GM23338 (cell line): ENCODE measurements at regions not wholly inside any gene's neighbourhood (a gene's known extent, or its start where the extent isn't known, plus 50 kb on each side); places are given as distances from the start of the nearest gene placed in this dataset.

Experiments
- ATAC-seq: fragments of 200-7000 bp; cut with Tn5 transposase; 3 replicates; pipeline ENCODE4 v1.9.1; 2020
- DNase-seq: peaks from one replicate; pipeline ENCODE4 v3.0.0-alpha.2; 2015; ENCODE audit warnings: low spot score
- H2AFZ ChIP-seq: fragments of 200-600 bp; sonication (generic); 2 replicates; pipeline ENCODE4 v1.8.0; 2016; ENCODE audit warnings: antibody characterized with exemption, mild to moderate bottlenecking, moderate library complexity
- H3F3A ChIP-seq: fragments of 200-600 bp; sonication (generic); replicated peaks from 2 replicates; pipeline ENCODE4 v1.8.0; 2017; ENCODE audit warnings: antibody characterized with exemption, mixed run types, low read depth
- H3K27ac ChIP-seq: fragments of 200-600 bp; sonication (generic); 2 replicates; pipeline ENCODE4 v1.6.1; 2016; ENCODE audit warnings: low read depth
- H3K27me3 ChIP-seq: fragments of 200-600 bp; sonication (generic); 2 replicates; pipeline ENCODE4 v1.8.0; 2016; ENCODE audit warnings: mild to moderate bottlenecking, mixed run types, moderate library complexity; ENCODE audit not compliant: insufficient read depth
- H3K36me3 ChIP-seq: fragments of 200-600 bp; sonication (generic); 2 replicates; pipeline ENCODE4 v1.8.0; 2016; ENCODE audit warnings: mild to moderate bottlenecking; ENCODE audit not compliant: insufficient read depth
- H3K4me1 ChIP-seq: fragments of 200-600 bp; sonication (generic); 2 replicates; pipeline ENCODE4 v1.8.0; 2016; ENCODE audit warnings: mild to moderate bottlenecking, moderate library complexity; ENCODE audit not compliant: insufficient read depth
- H3K4me2 ChIP-seq: fragments of 200-600 bp; sonication (generic); 2 replicates; pipeline ENCODE4 v1.7.1; 2017; ENCODE audit warnings: mixed run types
- H3K4me3 ChIP-seq: fragments of 200-600 bp; sonication (generic); 2 replicates; pipeline ENCODE4 v1.6.1; 2016; ENCODE audit warnings: mixed run types
- H3K79me2 ChIP-seq: fragments of 200-600 bp; sonication (generic); replicated peaks from 2 replicates; pipeline ENCODE4 v1.8.0; 2017; ENCODE audit warnings: mild to moderate bottlenecking; ENCODE audit not compliant: insufficient read depth
- H3K9me2 ChIP-seq: fragments of 200-600 bp; sonication (generic); 2 replicates; pipeline ENCODE4 v1.8.0; 2017; ENCODE audit not compliant: insufficient read depth
- H4K20me1 ChIP-seq: fragments of 200-600 bp; sonication (generic); replicated peaks from 2 replicates; pipeline ENCODE4 v1.8.0; 2017; ENCODE audit warnings: mild to moderate bottlenecking; ENCODE audit not compliant: insufficient read depth
- H3K27ac Mint-ChIP-seq: 2 replicates; pipeline ENCODE4 v1.8.0; 2020; ENCODE audit warnings: inconsistent platforms, mild to moderate bottlenecking, moderate library complexity, mixed read lengths
- H3K27me3 Mint-ChIP-seq: 3 replicates; pipeline ENCODE4 v1.8.0; 2022; ENCODE audit warnings: low read depth, mild to moderate bottlenecking, moderate library complexity, mixed read lengths, inconsistent platforms; ENCODE audit not compliant: insufficient read depth, poor library complexity
- H3K36me3 Mint-ChIP-seq: 3 replicates; pipeline ENCODE4 v1.8.0; 2021; ENCODE audit warnings: low read depth, mild to moderate bottlenecking, inconsistent platforms, moderate library complexity, mixed read lengths
- H3K4me1 Mint-ChIP-seq: 3 replicates; pipeline ENCODE4 v1.8.0; 2020; ENCODE audit warnings: mild to moderate bottlenecking, inconsistent platforms, mixed read lengths
- H3K4me3 Mint-ChIP-seq: 3 replicates; pipeline ENCODE4 v1.8.0; 2021; ENCODE audit warnings: moderate library complexity, mild to moderate bottlenecking, inconsistent platforms, mixed read lengths
- H3K9me3 Mint-ChIP-seq: 3 replicates; pipeline ENCODE4 v1.8.0; 2020; ENCODE audit warnings: moderate library complexity, mild to moderate bottlenecking, inconsistent platforms, mixed read lengths
- CREB1 ChIP-seq: fragments of 250-450 bp; sonication (Bioruptor Pico); IDR thresholded peaks from 2 replicates; pipeline ENCODE4 v1.5.0; 2020; ENCODE audit warnings: low read depth, mild to moderate bottlenecking, moderate library complexity
- EZH2 ChIP-seq: fragments of 200-600 bp; sonication (generic); IDR thresholded peaks from one replicate; pipeline ENCODE4 v1.8.0; 2017; ENCODE audit warnings: antibody characterized with exemption, mild to moderate bottlenecking, low read depth; ENCODE audit not compliant: unreplicated experiment
- EZH2phosphoT487 ChIP-seq: fragments of 200-600 bp; sonication (generic); IDR thresholded peaks from one replicate; pipeline ENCODE4 v1.8.1; 2018; ENCODE audit warnings: antibody characterized with exemption; ENCODE audit not compliant: unreplicated experiment
- ZNF114 ChIP-seq: fragments of 250-450 bp; sonication (Bioruptor Pico); IDR thresholded peaks from 2 replicates; pipeline ENCODE4 v1.5.0; 2020; ENCODE audit warnings: mild to moderate bottlenecking, moderate library complexity
- ZNF331 ChIP-seq: fragments of 250-450 bp; sonication (Bioruptor Pico); IDR thresholded peaks from 2 replicates; pipeline ENCODE4 v1.5.0; 2020; ENCODE audit warnings: low read depth, mild to moderate bottlenecking, moderate library complexity
- TF ChIP-seq, protein P1 (sequence below): fragments of 250-450 bp; sonication (Bioruptor Pico); IDR thresholded peaks from 2 replicates; pipeline ENCODE4 v1.5.0; 2020; ENCODE audit warnings: mild to moderate bottlenecking, moderate library complexity
- TF ChIP-seq, protein P2 (sequence below), 2 experiments: fragments of 200-600 bp in 1 of 2; sonication (generic) in 1 of 2; conservative IDR thresholded peaks; 2 replicates each; pipeline versions ENCODE4 v1.5.1 to v1.6.1; 2016 to 2017; ENCODE audit warnings: antibody characterized with exemption in 2 of 2, low read depth in 2 of 2, mild to moderate bottlenecking in 2 of 2, moderate library complexity in 1 of 2
- TF ChIP-seq, protein P3 (sequence below): IDR thresholded peaks from one replicate; pipeline ENCODE4 v1.6.1; 2018; ENCODE audit warnings: antibody characterized with exemption; ENCODE audit not compliant: unreplicated experiment

DNA sequence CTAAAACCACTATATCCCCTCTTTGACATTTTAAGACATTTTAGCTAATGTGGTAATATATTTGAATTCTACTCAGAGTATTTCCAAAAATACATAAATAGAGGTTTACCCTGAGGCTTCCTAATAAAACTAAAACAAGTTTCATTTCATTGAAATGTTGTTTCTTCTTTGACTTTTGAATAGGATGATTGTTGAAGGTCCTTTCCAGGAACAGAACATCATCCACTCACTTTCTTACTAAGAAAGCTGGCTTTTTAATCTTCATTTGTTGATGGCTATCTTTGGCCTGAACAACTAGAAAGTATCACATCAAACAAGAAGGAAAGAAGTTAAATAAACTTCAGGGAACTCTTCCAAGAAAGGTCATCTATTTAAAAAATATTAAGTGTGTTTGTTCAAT lies 169.7 kb downstream of the RAP2B start:
- Mint-ChIP-seq H3K4me3 (no peak overlapping the region), H3K36me3 (no peaks in the 10 kb centered on the region), H3K27me3 (peaks cover 2% of the 10 kb centered on the region), H3K27ac (no peak overlapping the region), H3K4me1 (no peaks in the 10 kb centered on the region), H3K9me3 (no peaks in the 10 kb centered on the region)
- Histone ChIP-seq H3K27ac (no peak overlapping the region), H3F3A (no peaks in the 10 kb centered on the region), H2AFZ (no peak overlapping the region), H3K4me1 (no peaks in the 10 kb centered on the region), H3K27me3 (no peaks in the 10 kb centered on the region), H4K20me1 (no peaks in the 10 kb centered on the region), H3K9me2 (no peaks in the 10 kb centered on the region), H3K4me3 (no peak overlapping the region), H3K36me3 (no peaks in the 10 kb centered on the region), H3K79me2 (no peaks in the 10 kb centered on the region), H3K4me2 (no peak overlapping the region)
- TF ChIP-seq, protein P1, sequence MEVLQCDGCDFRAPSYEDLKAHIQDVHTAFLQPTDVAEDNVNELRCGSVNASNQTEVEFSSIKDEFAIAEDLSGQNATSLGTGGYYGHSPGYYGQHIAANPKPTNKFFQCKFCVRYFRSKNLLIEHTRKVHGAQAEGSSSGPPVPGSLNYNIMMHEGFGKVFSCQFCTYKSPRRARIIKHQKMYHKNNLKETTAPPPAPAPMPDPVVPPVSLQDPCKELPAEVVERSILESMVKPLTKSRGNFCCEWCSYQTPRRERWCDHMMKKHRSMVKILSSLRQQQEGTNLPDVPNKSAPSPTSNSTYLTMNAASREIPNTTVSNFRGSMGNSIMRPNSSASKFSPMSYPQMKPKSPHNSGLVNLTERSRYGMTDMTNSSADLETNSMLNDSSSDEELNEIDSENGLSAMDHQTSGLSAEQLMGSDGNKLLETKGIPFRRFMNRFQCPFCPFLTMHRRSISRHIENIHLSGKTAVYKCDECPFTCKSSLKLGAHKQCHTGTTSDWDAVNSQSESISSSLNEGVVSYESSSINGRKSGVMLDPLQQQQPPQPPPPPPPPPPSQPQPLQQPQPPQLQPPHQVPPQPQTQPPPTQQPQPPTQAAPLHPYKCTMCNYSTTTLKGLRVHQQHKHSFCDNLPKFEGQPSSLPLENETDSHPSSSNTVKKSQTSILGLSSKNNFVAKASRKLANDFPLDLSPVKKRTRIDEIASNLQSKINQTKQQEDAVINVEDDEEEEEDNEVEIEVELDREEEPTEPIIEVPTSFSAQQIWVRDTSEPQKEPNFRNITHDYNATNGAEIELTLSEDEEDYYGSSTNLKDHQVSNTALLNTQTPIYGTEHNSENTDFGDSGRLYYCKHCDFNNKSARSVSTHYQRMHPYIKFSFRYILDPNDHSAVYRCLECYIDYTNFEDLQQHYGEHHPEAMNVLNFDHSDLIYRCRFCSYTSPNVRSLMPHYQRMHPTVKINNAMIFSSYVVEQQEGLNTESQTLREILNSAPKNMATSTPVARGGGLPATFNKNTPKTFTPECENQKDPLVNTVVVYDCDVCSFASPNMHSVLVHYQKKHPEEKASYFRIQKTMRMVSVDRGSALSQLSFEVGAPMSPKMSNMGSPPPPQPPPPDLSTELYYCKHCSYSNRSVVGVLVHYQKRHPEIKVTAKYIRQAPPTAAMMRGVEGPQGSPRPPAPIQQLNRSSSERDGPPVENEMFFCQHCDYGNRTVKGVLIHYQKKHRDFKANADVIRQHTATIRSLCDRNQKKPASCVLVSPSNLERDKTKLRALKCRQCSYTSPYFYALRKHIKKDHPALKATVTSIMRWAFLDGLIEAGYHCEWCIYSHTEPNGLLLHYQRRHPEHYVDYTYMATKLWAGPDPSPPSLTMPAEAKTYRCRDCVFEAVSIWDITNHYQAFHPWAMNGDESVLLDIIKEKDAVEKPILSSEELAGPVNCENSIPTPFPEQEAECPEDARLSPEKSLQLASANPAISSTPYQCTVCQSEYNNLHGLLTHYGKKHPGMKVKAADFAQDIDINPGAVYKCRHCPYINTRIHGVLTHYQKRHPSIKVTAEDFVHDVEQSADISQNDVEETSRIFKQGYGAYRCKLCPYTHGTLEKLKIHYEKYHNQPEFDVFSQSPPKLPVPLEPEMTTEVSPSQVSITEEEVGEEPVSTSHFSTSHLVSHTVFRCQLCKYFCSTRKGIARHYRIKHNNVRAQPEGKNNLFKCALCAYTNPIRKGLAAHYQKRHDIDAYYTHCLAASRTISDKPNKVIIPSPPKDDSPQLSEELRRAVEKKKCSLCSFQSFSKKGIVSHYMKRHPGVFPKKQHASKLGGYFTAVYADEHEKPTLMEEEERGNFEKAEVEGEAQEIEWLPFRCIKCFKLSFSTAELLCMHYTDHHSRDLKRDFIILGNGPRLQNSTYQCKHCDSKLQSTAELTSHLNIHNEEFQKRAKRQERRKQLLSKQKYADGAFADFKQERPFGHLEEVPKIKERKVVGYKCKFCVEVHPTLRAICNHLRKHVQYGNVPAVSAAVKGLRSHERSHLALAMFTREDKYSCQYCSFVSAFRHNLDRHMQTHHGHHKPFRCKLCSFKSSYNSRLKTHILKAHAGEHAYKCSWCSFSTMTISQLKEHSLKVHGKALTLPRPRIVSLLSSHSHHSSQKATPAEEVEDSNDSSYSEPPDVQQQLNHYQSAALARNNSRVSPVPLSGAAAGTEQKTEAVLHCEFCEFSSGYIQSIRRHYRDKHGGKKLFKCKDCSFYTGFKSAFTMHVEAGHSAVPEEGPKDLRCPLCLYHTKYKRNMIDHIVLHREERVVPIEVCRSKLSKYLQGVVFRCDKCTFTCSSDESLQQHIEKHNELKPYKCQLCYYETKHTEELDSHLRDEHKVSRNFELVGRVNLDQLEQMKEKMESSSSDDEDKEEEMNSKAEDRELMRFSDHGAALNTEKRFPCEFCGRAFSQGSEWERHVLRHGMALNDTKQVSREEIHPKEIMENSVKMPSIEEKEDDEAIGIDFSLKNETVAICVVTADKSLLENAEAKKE (CRISPR knock-in tag): no peak
- TF ChIP-seq CREB1 (CRISPR knock-in tag): no peak
- no peak for TF ChIP-seq ZNF114
- TF ChIP-seq, protein P2, sequence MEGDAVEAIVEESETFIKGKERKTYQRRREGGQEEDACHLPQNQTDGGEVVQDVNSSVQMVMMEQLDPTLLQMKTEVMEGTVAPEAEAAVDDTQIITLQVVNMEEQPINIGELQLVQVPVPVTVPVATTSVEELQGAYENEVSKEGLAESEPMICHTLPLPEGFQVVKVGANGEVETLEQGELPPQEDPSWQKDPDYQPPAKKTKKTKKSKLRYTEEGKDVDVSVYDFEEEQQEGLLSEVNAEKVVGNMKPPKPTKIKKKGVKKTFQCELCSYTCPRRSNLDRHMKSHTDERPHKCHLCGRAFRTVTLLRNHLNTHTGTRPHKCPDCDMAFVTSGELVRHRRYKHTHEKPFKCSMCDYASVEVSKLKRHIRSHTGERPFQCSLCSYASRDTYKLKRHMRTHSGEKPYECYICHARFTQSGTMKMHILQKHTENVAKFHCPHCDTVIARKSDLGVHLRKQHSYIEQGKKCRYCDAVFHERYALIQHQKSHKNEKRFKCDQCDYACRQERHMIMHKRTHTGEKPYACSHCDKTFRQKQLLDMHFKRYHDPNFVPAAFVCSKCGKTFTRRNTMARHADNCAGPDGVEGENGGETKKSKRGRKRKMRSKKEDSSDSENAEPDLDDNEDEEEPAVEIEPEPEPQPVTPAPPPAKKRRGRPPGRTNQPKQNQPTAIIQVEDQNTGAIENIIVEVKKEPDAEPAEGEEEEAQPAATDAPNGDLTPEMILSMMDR (conservative IDR thresholded peaks at IDR 0.05; ENCODE audit: low read depth in 2 of 2): no peak
- TF ChIP-seq, protein P3, sequence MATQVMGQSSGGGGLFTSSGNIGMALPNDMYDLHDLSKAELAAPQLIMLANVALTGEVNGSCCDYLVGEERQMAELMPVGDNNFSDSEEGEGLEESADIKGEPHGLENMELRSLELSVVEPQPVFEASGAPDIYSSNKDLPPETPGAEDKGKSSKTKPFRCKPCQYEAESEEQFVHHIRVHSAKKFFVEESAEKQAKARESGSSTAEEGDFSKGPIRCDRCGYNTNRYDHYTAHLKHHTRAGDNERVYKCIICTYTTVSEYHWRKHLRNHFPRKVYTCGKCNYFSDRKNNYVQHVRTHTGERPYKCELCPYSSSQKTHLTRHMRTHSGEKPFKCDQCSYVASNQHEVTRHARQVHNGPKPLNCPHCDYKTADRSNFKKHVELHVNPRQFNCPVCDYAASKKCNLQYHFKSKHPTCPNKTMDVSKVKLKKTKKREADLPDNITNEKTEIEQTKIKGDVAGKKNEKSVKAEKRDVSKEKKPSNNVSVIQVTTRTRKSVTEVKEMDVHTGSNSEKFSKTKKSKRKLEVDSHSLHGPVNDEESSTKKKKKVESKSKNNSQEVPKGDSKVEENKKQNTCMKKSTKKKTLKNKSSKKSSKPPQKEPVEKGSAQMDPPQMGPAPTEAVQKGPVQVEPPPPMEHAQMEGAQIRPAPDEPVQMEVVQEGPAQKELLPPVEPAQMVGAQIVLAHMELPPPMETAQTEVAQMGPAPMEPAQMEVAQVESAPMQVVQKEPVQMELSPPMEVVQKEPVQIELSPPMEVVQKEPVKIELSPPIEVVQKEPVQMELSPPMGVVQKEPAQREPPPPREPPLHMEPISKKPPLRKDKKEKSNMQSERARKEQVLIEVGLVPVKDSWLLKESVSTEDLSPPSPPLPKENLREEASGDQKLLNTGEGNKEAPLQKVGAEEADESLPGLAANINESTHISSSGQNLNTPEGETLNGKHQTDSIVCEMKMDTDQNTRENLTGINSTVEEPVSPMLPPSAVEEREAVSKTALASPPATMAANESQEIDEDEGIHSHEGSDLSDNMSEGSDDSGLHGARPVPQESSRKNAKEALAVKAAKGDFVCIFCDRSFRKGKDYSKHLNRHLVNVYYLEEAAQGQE: no peak
- no peak for TF ChIP-seq ZNF331
- no peak for TF ChIP-seq EZH2phosphoT487
- TF ChIP-seq EZH2: no peak
- DNase-seq: no peak
- ATAC-seq: no peak
